ENCODE measurements at regions not wholly inside any gene's neighbourhood (a gene's known extent, or its start where the extent isn't known, plus 50 kb on each side); places are given as distances from the start of the nearest gene placed in this dataset.

DNA sequence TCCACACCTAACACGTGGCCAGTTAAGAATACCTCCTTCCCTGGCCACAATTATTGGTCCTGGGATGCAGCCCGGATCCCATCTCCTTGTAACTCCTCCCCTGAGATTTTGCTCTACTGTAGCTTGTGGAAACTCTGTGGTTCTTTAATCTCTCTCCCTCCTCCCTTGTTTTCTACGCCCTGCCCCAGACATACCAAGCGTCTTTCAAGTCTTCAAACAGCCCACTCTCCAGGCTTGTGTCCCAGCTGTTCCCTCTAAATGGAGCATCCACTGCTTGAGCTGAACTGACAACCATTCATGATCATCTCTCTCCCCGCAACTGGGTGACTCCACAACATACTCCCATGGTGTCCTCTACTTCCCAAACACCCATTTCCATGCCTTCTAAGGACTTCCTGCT is 111.6 kb downstream of the SIPA1L2 start:
- peak; percentile 30 for DNase-seq

DNA sequence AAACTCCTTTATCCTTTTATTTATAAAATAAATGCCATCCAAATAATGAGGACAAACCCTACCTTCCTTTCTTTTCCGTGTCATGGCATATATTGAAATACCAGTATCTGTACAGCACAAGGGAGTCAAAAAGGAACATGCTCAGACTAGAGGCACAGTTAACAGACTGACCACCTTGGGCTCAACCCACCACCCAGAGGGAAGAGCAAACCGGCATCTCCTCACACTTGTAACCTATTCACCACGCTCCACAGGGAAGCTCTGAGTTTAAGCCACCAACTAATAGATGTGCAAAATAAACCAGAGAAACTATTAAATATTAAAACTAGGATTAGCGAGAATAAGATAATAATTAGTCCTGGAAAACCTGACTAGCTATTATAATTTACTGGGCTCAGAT is 112.7 kb downstream of the SIPA1L2 start:
- DNase-seq: no peak

DNA sequence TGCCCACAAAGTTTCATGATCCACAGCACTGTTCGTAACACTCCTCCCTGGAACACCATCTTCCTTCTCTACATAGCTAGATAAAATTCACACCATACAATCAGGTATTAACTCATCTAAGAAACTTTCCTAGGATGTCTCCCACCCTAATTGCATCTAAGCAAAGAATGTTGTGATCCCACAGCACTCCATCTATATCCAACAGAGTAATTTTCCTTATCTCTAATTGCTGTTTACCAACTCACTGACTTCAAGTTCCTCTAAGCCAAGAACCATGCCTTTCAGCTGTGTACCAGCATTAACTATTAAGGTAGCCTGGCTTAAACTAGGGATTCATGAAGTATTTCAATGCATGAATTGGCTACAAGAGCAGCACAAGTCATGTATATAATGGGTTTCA is 114.2 kb downstream of the SIPA1L2 start:
- no peak for DNase-seq

DNA sequence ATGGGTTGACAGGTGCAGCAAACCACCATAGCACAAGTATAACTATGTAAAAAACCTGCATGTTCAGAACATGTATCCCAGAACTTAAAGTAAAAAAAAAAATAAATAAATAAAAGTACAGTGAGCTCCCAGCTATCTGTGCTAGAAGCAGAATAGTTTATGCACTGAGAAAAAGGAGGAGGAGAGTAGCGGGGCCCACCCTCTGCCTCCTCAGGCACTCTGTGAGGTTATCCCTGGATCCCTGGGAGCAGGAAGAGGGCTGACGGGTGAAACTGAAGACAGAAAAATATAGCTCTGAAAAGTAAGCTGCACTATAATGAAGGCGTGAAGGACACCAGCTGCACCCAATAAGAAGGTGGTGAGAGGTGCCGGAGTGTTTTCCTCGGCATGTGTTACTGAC is 117.2 kb downstream of the SIPA1L2 start:
- DNase-seq: no peak

DNA sequence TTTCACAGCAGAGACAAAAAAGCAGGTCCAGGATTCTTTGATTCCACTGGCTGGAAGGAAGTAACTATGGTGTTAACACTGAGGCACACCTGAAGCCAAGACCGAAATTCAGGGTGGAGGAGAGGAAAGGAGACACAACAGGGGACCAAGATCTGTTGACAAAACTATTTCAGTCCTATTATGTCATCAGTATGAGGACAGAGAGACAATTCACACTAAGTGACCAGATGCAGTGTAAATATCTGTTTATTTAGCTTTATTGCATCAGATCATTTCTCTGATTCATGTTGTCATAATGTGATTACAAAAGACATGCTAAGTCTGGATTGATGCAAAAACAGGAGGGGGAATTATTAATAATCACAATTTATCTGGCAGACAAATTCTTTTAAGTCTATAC is 118.8 kb downstream of the SIPA1L2 start:
- no peak for DNase-seq

DNA sequence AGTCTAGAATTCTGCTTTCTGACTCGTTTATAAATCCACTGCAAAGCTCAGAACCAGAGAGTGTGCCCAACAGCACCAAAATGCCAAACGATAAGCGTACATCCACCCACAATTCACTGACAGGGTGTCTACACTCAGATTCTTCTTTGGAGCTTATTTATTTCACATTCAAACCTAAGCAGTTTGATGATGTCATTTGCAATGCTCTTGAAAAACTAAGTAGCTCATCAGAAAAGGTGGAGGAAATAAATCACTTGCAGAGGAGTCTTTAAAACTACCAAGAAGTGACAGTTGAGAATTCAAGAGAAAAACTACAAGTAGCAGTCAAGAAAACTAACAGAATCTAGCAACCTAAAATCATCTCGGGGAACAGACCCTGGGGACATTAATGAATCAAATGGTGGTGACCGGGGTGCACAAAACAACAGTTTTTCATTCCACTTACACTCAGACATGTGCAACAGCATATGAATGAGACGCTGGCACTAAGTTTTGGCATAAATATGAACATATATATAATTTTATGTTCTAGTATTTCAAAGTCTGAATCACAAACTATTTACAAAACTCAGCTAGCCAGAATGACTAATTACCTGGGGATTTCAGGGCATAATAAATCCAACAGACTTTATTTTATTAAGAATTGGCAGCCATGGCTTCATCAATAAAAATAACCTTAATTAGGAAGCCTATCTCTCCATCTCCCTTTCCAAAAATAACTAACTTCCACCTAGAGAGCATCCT is 119.4 kb downstream of the SIPA1L2 start:
- DNase-seq: no peak

DNA sequence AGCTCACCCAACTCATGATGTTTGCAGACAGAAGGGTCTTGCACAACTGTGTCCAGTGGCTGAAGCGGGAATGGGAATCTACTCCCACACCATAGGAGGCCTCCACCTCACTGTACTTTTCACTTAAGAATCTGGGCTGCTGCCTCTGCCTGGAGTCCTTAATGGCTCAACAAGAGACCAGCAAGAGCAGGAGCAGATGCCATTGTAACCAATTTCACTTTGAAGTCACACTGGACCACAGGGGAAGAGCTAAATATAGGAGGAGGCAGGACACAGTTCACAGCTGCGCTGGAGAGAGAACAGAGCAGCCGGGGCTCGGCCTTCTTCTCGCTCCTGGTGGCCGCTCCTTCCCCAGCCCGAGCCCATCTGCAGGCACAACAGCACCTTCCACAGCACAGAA is 120.4 kb downstream of the SIPA1L2 start:
- DNase-seq: peak; percentile 46

DNA sequence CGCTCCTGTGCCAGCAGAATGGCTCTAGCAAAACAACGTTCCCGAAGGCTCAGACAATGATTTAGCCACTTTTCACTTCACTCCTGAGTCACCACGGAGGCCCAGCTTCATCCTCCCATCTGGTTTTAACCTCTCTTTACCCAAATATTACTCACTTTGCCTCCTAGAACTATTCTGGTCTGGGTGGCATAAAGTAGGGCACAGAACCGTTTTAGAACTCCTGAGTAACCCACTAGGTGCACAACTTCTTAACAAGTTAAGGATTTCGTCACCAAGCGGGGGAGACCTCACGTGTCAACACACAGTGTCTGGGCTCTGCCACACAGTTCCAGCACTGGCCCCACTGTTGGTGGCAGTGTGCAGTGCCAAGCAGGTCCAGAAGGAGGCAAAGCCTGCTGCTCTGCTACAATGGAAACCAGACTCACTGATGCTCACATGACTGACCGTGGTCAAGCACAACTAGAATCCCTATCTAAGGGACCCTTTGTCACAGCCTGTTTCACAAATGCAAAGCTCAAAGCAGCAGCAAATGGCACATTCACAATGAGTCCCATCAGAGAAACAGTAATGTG is 121.7 kb downstream of the SIPA1L2 start:
- DNase-seq: no peak

DNA sequence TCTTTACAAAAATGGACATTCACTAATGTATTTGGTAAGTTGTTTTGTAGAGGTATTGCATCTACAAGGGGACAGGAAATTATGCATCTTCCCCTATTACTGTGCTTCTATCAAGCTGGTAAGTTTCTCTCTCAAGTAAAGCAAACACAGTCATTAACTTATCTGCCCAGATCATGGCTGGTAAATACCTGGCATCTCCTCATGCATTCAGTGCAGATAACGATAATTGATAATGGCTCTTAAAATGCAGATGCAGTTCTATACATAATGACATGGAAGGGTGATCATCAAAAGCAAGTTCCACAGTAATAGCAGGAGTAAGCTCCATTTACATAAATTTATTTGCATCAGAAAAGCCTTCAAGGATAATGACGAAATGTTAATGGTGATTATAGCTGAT is 122.4 kb downstream of the SIPA1L2 start:
- no peak for DNase-seq

DNA sequence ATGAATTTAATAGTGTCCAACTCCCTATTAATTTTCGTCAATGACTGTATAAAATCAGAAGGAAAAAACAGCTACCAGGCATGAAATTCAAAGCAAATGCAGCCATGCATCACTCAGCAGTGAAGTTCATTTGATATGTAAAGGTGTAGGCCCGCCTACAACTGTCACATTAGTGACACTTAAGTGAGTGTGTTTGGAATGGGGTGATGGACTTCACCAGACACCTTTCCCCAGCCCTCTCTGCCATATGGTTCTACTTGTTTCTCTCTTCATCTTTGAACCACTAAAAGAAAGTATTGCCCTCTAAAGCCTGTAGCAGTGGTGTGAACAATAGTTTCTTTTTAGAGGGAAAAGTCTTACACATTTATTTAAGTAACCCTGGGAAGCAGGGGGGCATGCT is 124.0 kb downstream of the SIPA1L2 start:
- no peak for DNase-seq

DNA sequence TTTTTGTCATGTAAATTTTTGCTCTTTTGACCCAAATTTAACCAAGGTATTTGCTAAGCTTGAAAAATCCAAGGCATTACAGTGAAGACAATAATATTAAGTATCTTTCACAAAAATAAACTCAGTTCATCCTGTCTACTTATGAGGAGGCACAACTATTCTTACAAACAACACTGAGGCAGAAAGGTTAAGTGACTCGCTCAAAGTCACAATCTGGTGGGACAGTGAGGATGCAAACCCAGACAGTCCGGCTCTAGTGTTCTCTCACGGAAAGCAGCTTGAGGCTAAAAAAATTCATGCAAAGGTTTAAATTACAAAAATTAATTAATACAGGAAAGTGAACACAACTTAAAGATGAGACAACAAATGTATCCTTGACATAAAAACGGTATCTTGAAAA is 125.3 kb downstream of the SIPA1L2 start:
- DNase-seq: no peak

DNA sequence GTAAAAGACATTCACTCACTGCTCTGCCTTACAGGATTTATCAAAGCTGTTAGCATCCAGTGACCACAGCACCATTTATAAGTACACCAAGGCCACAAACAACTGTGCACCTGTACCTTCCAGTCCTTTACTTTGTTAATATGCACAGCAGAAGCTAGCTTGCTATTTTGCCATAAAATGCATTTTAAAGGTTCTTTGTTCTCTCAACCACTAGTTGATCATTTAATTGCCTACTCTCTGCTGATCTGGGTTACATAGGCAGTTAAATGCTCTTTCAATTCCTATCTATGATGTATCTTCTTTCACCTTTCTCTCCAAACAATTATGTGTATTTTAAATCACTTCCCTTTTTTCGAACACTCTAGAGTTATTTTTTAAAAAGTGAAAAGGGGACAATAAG is 126.4 kb downstream of the SIPA1L2 start:
- DNase-seq: no peak

DNA sequence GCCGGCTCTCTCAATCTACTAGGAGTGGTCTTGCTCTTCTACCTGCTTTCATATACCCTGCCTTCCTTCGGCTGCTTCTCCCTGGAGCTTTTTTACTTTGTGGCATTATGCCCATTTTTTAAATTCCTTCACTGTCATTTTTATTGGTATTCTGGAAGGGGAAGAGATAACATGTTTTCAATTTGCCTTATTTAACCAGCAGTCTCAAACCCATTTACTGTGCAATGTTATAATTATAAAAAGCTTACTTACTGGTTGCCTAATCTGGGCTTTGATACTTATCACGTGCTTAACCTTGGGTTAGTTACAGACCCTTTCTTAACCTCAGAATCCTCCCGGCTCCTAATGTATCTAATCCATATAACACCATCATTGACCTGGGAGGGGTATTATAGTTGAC is 128.1 kb downstream of the SIPA1L2 start:
- no peak for DNase-seq

DNA sequence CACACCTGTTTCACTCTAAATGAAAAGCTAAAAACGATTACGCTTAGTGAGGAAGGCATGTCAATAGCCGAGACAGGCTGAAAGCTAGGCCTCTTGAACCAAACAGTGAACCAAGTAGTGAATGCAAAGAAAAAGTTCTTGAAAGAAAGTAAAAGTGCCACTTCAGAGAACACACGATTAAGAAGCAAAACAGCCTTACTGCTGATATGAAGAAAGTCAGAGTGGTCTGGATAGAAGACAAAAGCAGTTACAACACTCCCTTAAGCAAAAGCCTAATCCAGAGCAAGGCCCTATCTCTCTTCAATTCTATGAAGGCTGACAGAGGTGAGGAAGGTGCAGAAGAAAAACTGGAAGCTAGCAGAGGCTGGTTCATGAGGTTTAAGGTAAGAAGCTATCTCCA is 130.7 kb downstream of the SIPA1L2 start:
- no peak for DNase-seq

DNA sequence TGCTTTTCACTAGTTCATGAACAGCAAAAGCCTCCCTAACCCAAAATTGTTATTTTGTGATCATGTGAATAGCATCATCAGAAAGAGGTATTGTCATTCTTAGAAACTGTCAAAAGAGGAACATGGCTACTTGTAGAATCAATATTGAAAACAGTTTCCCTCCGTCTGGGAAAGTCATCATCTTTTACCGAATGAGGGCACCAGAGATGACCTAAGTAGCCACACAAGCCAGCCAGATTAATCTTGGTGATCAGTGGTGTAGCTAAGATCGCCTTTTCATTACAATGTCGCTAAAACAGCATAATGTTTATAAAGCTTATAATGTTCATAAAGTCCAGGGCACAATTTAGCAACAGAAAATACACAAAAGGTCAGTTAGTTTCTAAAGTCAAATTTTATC is 136.1 kb downstream of the SIPA1L2 start:
- DNase-seq: no peak

DNA sequence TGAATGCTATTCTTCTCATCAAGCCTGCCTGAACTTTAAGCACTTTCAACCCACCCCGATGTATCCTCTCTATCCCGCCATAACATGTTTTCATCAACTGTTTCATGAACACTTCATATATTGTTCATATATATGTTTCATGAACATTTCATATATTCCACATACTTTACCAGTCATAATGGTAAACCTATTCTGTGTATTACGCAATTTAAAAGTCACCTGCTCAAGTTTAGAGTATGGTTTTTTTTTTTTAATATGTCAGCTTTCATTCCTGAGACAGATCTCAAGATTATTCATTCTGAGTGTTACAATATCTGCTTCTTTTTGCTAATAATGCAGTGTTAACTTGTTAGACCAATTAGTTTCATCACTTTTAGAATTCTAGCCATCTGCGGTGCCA is 140.7 kb downstream of the SIPA1L2 start:
- no peak for DNase-seq

DNA sequence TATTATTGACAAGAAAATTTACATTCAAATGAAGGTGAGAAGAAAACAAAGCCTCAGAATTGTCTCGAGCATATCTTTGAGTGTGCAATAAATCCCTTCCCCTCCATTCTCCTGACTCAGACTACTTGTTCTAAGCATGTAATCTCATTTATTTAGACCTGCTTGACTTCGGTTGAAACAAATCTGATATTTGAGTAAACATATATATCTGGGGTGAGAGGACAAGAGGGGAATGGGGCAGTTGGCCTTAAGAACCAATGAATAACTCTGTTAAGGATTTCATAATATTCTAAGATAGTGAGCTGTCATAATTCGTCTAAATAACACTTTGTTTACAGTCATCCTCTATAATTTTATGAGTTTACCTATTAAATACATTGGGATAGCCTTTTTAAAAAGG is 142.7 kb downstream of the SIPA1L2 start:
- no peak for DNase-seq

DNA sequence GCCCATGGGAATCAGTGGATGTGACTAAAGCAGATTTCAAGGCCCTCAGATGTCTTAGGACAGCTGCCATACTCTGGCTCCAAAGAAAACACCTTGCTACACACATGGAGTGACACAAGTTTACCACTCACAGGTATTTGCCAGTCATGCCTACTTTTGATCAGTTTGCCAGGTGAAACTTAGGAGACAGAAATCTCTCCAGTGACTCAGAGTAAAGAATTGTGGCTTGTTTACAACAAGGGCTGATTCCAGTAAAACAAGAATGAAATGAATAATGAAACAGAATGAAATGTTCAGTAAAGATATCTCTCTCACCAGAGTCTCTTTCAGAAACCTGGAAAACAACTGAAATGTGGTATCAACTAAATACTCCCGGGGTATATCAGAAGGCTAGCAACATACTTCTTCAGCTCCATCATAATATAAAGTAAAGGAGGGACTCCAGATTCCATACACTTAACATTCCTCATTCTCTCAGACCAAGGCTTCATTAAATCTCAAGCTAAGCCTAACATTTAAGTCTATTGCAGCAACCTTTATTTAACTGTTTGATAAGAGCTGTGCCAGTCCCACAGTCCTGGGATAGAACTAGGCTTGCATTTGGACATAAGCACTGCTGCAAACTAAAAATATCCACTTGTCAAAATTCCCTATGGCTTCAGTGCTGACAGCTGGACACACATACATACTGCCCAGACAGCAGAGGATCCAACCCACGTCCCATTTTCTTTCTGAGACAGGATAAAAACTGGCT is 143.3 kb downstream of the SIPA1L2 start:
- DNase-seq: no peak

DNA sequence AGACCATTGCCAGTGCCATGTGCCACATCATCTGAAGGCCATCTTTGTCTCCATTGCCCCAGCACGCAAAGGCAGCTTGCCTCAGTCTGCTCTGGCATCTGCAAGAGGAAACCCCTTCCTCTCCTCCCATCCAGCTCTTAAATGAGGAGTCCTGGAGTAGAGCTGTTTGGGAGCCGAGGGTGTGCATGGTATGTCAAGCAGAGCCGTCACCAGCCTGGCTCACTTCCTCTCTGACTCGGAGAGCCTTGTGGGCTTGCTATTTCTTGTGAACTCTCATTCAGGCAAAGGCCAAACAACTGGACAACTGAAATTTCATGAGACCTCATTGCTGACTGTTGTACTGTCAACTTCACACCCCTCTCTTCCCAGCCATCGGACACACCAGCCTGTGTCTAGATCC is 143.9 kb downstream of the SIPA1L2 start:
- DNase-seq: no peak

DNA sequence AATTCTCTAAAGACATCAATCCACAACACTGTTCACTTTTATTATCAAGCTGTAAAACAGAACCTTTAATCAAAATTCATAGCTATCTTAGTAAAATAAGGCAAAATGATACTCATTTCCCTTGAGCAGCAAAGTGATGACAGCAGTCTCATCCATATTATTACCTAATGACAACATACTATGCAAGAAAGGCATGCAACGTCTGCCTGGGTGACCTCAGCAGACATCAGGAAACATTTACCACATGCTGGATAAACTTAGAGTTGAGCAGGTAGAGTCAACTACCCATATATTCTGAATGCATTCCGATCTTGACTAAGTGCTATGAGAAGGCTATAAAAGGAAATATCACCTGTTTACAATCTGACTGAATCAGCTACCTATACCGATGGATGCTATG is 145.1 kb downstream of the SIPA1L2 start:
- no peak for DNase-seq

DNA sequence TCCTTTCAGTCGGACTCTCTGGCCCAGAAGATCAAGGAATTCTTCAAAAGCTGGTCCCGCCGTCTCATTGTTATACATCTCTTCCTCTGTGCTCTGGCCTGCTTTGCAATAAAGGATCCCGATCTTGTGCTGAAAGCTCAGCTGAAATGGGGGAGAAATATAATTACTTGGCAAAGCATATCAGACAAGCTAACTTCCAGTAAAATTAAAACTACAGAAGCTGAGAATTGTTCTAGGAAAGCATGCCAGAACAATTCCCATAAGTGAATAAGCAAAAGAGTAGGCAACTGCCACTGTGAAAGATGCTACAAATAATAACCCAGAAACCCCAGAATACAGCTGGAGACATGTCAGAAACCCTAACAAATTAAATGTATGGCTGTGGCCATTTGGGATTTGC is 146.1 kb downstream of the SIPA1L2 start:
- no peak for DNase-seq

DNA sequence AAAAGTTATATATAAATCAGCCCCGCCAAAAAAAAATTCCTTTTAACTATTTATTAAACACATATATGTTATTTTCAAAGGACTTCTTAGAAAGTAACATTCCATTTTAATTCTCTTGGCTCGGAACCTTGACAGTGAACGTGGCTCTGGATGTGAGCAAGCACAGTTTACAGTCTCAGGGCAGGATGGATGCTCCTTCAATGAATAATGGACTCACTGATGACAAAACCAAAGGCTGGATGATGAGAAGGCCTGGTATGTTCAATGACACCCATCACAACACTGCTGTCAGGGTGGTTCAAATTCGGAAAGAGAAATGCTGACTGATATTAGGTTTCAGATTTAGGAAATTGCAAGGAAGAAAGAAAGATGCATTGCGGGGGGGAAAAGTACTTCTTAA is 148.8 kb downstream of the SIPA1L2 start:
- DNase-seq: no peak

DNA sequence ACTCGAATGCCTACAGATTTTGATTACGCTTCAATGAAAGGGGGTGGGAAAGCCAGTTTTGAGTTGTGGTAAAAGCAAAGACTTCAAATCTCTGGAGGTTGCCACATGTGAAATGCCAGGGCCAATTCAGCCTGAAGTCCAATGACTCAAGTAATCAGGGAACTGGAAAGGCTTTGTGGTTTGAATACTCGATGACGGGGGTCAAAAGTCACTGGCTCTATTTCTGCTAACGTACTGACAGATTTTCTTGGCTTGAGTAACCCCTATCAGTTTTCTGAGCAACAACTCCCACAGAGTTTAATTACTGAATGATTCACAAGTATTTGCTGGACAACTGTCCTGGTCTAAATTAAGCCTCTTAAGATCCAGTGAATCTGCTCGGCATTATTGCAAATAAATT is 152.2 kb downstream of the SIPA1L2 start:
- DNase-seq: peak; percentile 68

DNA sequence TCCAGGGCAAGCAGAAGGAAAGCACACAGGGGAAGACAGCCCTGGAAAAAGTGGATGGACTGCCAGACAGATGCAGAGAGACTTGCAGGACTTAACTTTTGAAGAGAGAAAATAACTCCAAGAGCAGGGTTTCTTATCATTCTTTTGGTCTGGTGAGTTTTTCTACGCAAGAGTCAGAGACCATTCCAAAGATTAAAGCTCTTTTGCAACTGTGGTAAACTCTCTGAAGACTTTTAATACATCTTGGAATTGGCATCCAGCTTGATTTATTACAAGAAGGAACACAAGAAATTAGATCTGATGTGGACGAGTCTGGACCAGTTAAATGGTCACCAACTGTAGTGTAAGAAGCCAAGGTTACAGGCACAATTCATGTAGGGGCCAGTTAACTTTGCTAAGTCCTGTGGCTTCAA is 153.4 kb downstream of the SIPA1L2 start:
- DNase-seq: no peak

All from eye (tissue), 1 donor.